ENCODE measurements at regions not wholly inside any gene's neighbourhood (a gene's known extent, or its start where the extent isn't known, plus 50 kb on each side); places are given as distances from the start of the nearest gene placed in this dataset.
A peak's percentile ranks its signal among the peaks of the same experiment; 100 is the strongest.

DNA sequence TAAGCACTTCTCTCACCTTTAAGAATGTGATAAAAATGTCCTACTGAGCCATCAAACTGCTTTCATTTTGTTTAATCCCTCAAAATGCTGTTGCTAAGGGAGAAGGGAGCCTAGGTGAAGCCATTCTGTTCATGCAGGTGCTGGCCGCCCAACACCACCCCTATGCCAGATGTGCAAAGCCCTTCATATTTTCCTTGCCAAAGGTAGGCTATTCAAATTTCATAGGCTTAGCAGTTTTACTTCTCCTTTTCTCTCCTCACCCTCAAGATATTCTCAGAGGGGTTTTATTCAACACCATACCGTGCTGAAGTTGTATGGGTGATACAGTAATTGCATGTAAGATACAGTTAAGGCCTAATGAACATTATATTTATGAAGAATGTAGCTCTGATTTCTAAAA lies 461.7 kb downstream of the GXYLT1 start:
- no peak overlapping the region for H3K4me3 ChIP-seq
- H3K27me3 ChIP-seq (replicated peaks; ENCODE audit: insufficient read depth) = no peaks in the 10 kb centered on the region
- no peaks in the 10 kb centered on the region for H3K4me1 ChIP-seq (ENCODE audit: control insufficient read depth in 1 of 2, low read depth in 2 of 2)
- no peaks in the 10 kb centered on the region for H3K36me3 ChIP-seq
- TF ChIP-seq, protein P1, sequence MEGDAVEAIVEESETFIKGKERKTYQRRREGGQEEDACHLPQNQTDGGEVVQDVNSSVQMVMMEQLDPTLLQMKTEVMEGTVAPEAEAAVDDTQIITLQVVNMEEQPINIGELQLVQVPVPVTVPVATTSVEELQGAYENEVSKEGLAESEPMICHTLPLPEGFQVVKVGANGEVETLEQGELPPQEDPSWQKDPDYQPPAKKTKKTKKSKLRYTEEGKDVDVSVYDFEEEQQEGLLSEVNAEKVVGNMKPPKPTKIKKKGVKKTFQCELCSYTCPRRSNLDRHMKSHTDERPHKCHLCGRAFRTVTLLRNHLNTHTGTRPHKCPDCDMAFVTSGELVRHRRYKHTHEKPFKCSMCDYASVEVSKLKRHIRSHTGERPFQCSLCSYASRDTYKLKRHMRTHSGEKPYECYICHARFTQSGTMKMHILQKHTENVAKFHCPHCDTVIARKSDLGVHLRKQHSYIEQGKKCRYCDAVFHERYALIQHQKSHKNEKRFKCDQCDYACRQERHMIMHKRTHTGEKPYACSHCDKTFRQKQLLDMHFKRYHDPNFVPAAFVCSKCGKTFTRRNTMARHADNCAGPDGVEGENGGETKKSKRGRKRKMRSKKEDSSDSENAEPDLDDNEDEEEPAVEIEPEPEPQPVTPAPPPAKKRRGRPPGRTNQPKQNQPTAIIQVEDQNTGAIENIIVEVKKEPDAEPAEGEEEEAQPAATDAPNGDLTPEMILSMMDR (IDR thresholded peaks at IDR 0.05) = no peak
- H3K9me3 ChIP-seq = no peaks in the 10 kb centered on the region
- ATAC-seq (ENCODE audit: insufficient number of reproducible peaks, low FRiP score, low read depth) (no peak), DNase-seq (ENCODE audit: low spot score) (no peak)
- H3K27ac ChIP-seq = no peak overlapping the region

DNA sequence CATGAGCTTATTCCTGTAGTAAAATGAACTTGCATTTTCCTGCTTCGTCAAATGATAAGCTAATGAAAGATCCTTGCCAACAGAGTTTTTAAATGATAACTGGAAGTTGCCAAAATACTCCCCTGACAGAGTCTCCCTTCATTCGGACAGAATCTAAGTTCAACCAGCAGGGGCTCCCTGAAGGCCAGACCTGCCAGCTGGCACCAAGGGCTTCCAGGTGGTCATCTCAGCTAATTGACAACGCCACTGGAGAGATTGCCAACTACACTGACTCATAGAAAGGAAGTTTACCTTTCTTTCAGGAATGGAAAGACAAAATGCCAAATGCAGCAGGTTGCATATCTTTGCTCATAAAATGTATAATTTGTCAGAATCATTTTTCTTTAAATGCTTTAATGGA lies 462.8 kb downstream of the GXYLT1 start:
- Histone ChIP-seq H3K9me3 (no peaks in the 10 kb centered on the region), H3K27ac (no peak overlapping the region), H3K27me3 (replicated peaks; ENCODE audit: insufficient read depth) (no peaks in the 10 kb centered on the region), H3K36me3 (no peaks in the 10 kb centered on the region), H3K4me3 (no peak overlapping the region), H3K4me1 (ENCODE audit: control insufficient read depth in 1 of 2, low read depth in 2 of 2) (no peaks in the 10 kb centered on the region)
- TF ChIP-seq, protein P1 (IDR thresholded peaks at IDR 0.05) = no peak
- DNase-seq (ENCODE audit: low spot score) (no peak), ATAC-seq (ENCODE audit: insufficient number of reproducible peaks, low FRiP score, low read depth) (no peak)

DNA sequence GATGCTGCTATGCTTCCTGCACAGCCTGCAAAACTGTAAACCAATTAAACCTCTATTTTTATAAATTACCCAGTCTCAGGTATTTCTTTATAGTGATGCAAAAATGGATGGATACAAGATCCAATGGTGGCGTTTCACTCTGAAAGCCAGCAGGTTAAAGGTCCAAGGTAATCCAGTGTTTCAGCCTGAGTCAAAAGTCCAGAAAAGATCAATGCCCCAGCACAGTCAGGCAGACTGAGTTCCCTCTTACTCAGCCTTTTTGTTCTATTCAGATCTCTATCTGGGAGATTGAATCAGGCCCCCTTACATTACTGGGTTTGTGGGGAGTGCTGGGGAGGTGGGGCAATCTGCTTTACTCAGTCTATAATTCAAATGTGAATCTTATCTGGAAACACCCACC lies 464.5 kb downstream of the GXYLT1 start:
- TF ChIP-seq, protein P1 (IDR thresholded peaks at IDR 0.05) = no peak
- DNase-seq (ENCODE audit: low spot score) (no peak), ATAC-seq (ENCODE audit: insufficient number of reproducible peaks, low FRiP score, low read depth) (no peak)
- H3K4me1 ChIP-seq (ENCODE audit: control insufficient read depth in 1 of 2, low read depth in 2 of 2) = no peaks in the 10 kb centered on the region
- no peaks in the 10 kb centered on the region for H3K9me3 ChIP-seq
- H3K36me3 ChIP-seq = no peaks in the 10 kb centered on the region
- no peak overlapping the region for H3K27ac ChIP-seq
- no peaks in the 10 kb centered on the region for H3K27me3 ChIP-seq (replicated peaks; ENCODE audit: insufficient read depth)
- no peak overlapping the region for H3K4me3 ChIP-seq

DNA sequence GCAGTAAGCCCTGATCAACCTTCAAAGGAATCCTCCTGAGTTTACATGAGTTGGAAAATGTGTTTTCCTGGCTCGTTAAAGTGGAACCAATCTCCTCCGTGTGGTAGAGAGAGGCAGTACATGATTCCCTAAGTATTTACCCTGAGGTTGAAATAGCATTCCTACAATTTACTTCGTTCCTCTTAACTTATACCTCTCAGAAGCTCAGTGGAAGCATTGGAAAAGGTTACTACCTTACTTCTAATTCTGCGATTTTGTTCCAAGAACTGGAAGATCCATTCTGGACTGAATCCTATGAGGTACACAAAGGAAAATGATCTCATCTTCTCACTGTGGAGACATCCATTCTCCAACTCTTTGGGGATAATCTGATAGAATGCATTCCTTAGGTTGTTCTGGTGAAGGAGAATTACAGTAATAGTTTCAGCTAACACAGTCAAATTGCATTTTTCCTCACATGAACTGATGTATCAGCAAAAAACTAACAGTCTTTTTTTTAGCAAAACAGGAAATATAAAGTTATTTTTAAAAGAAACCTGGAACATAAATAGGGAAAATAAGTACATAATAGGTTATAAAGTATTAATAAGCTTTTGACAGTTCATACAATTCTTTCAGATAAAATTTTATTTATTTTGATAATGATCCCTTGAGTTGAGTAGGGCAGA lies 475.6 kb downstream of the PDZRN4 start:
- no peaks in the 10 kb centered on the region for H3K27me3 ChIP-seq (replicated peaks; ENCODE audit: insufficient read depth)
- no peak overlapping the region for H3K27ac ChIP-seq
- no peaks in the 10 kb centered on the region for H3K9me3 ChIP-seq
- no peaks in the 10 kb centered on the region for H3K36me3 ChIP-seq
- H3K4me1 ChIP-seq (ENCODE audit: control insufficient read depth in 1 of 2, low read depth in 2 of 2) = peaks cover 0 to 3% of the 10 kb centered on the region in 2 donors
- no peak overlapping the region for H3K4me3 ChIP-seq
- ATAC-seq (ENCODE audit: insufficient number of reproducible peaks, low FRiP score, low read depth) (peak; percentile 73), DNase-seq (ENCODE audit: low spot score) (no peak)
- TF ChIP-seq, protein P1 (IDR thresholded peaks at IDR 0.05) = no peak

DNA sequence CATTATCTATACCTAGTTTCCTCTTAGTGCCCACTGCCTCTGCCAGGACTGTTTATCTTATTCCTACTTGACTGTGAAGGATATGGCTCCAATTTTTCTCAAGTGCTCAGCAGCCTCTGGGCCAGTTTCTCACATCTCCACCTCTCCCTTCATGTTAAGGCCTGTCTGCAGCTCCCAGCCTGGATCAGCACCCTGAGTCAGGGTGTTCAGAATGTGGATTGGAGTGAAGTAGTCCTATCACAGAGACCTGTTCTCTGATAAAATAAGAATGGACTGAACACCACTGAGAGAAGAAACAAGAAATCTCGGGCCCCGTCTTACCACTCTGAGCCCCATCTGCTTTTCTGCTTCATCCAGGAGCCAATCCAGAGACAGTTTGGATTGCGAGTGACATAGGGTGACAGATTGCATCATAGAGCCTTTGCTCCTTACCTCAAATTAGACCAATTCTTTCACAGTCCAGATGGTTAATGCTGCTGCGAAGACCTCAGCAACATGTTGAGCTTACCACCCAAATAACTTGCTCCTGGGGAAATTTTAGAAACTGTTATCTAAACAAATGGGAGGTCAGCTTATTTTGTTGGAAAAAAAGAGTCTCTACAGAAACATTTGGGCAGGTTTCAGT lies 473.1 kb downstream of the PDZRN4 start:
- TF ChIP-seq, protein P1 (IDR thresholded peaks at IDR 0.05) = no peak
- H3K27me3 ChIP-seq (replicated peaks; ENCODE audit: insufficient read depth) = no peaks in the 10 kb centered on the region
- no peaks in the 10 kb centered on the region for H3K36me3 ChIP-seq
- peaks cover 0 to 3% of the 10 kb centered on the region in 2 donors for H3K4me1 ChIP-seq (ENCODE audit: control insufficient read depth in 1 of 2, low read depth in 2 of 2)
- DNase-seq (ENCODE audit: low spot score) (no peak), ATAC-seq (ENCODE audit: insufficient number of reproducible peaks, low FRiP score, low read depth) (no peak)
- H3K4me3 ChIP-seq = no peak overlapping the region
- H3K27ac ChIP-seq = no peak overlapping the region
- H3K9me3 ChIP-seq = no peaks in the 10 kb centered on the region
